Erythroblast (primary cell): ENCODE measurements at regions not wholly inside any gene's neighbourhood (a gene's known extent, or its start where the extent isn't known, plus 50 kb on each side); places are given as distances from the start of the nearest gene placed in this dataset.

Experiments
- DNase-seq, 2 experiments: peaks; one replicate each; lab custom pipeline; 2025; lab: John Stamatoyannopoulos, UW
- GATA1 ChIP-seq: IDR thresholded peaks from 2 replicates; pipeline ENCODE4 v1.6.1; 2011; ENCODE audit warnings: low read depth, mild to moderate bottlenecking, control low read depth, low read length, moderate library complexity
- POLR2A ChIP-seq: IDR thresholded peaks from 2 replicates; pipeline ENCODE4 v1.6.1; 2011; ENCODE audit warnings: mild to moderate bottlenecking, low read length

GRCh38 chr3:107289354-107289753 lies 87.9 kb upstream of the CCDC54 start:
- TF ChIP-seq POLR2A (no peak), GATA1 (no peak)
- no peak for DNase-seq

GRCh38 chr3:107294117-107294516 lies 83.1 kb upstream of the CCDC54 start:
- no peak for TF ChIP-seq POLR2A
- no peak for TF ChIP-seq GATA1
- DNase-seq = no peak

GRCh38 chr3:107297597-107297996 lies 79.6 kb upstream of the CCDC54 start:
- no peak for DNase-seq
- TF ChIP-seq GATA1 = no peak
- TF ChIP-seq POLR2A = no peak

GRCh38 chr3:107307205-107307604 lies 70.0 kb upstream of the CCDC54 start:
- no peak for TF ChIP-seq GATA1
- no peak for TF ChIP-seq POLR2A
- no peak for DNase-seq

- DNase-seq = no peak
- TF ChIP-seq POLR2A (no peak), GATA1 (no peak)
Measured at GRCh38 chr3:107308716-107309115, 68.5 kb upstream of the CCDC54 start.

- TF ChIP-seq POLR2A = no peak
- TF ChIP-seq GATA1 = no peak
- no peak for DNase-seq
Measured at GRCh38 chr3:107309312-107309711, 67.9 kb upstream of the CCDC54 start.

- DNase-seq = no peak
- TF ChIP-seq POLR2A (no peak), GATA1 (no peak)
Measured at GRCh38 chr3:107313711-107314110, 63.5 kb upstream of the CCDC54 start.

GRCh38 chr3:107315141-107315540 lies 62.1 kb upstream of the CCDC54 start:
- no peak for DNase-seq

GRCh38 chr3:107323723-107324122 lies 53.5 kb upstream of the CCDC54 start:
- DNase-seq = no peak
- TF ChIP-seq POLR2A (no peak), GATA1 (no peak)

More at GRCh38 chr3:107315141-107315540, 62.1 kb upstream of the CCDC54 start:
- TF ChIP-seq GATA1 (no peak), POLR2A (no peak)

- no peak for DNase-seq
- TF ChIP-seq GATA1 = no peak
- TF ChIP-seq POLR2A = no peak
Measured at GRCh38 chr3:107325446-107325845, 51.8 kb upstream of the CCDC54 start.
